Astrocyte (in vitro differentiated cells and primary cell): ENCODE measurements at regions not wholly inside any gene's neighbourhood (a gene's known extent, or its start where the extent isn't known, plus 50 kb on each side); places are given as distances from the start of the nearest gene placed in this dataset.

Source experiments
- DNase-seq: peaks from one replicate; pipeline ENCODE4 v3.0.0-alpha.2; 2010; ENCODE audit warnings: low read depth
- FAIRE-seq: peaks from 2 replicates; lab custom pipeline; 2011; peaks lifted over from hg19 to GRCh38; lab: Jason Lieb, UNC
- H2AFZ ChIP-seq: 2 replicates; pipeline ENCODE4 v1.6.0; 2012; ENCODE audit warnings: low read depth, low read length, inconsistent platforms
- H3K27ac ChIP-seq: 2 replicates; pipeline ENCODE4 v1.5.1; 2011; ENCODE audit warnings: low read depth, low read length, inconsistent platforms
- H3K27me3 ChIP-seq: 2 replicates; pipeline ENCODE4 v1.6.0; 2011; ENCODE audit warnings: low read length, inconsistent platforms; ENCODE audit not compliant: insufficient read depth
- H3K36me3 ChIP-seq: 2 replicates; pipeline ENCODE4 v1.5.1; 2011; ENCODE audit warnings: low read length, inconsistent platforms; ENCODE audit not compliant: insufficient read depth
- H3K4me1 ChIP-seq: 2 replicates; pipeline ENCODE4 v1.5.1; 2011; ENCODE audit warnings: low read length, inconsistent platforms; ENCODE audit not compliant: insufficient read depth
- H3K4me2 ChIP-seq: 2 replicates; pipeline ENCODE4 v1.6.0; 2012; ENCODE audit warnings: low read length, inconsistent platforms
- H3K4me3 ChIP-seq: 2 replicates; pipeline ENCODE4 v1.5.1; 2011; ENCODE audit warnings: low read depth, mild to moderate bottlenecking, low read length, inconsistent platforms; ENCODE audit not compliant: insufficient read depth
- H3K79me2 ChIP-seq: 2 replicates; pipeline ENCODE4 v1.6.0; 2012; ENCODE audit warnings: mild to moderate bottlenecking, low read length, inconsistent platforms; ENCODE audit not compliant: insufficient read depth
- H3K9ac ChIP-seq: 2 replicates; pipeline ENCODE4 v1.6.0; 2012; ENCODE audit warnings: mild to moderate bottlenecking, low read length, inconsistent platforms
- H3K9me3 ChIP-seq: 2 replicates; pipeline ENCODE4 v1.5.1; 2012; ENCODE audit warnings: low read depth, mild to moderate bottlenecking, low read length, inconsistent platforms; ENCODE audit not compliant: insufficient read depth
- H4K20me1 ChIP-seq: 2 replicates; pipeline ENCODE4 v1.6.0; 2012; ENCODE audit warnings: low read length, inconsistent platforms; ENCODE audit not compliant: insufficient read depth
- H3K27ac Mint-ChIP-seq: one replicate; pipeline ENCODE4 v1.8.0; 2021; ENCODE audit warnings: mild to moderate bottlenecking, mixed read lengths; ENCODE audit not compliant: unreplicated experiment
- H3K27me3 Mint-ChIP-seq: one replicate; pipeline ENCODE4 v1.8.0; 2021; ENCODE audit warnings: low read depth, mixed read lengths; ENCODE audit not compliant: unreplicated experiment
- H3K36me3 Mint-ChIP-seq: one replicate; pipeline ENCODE4 v1.8.0; 2021; ENCODE audit warnings: low read depth, mixed read lengths; ENCODE audit not compliant: unreplicated experiment
- H3K4me1 Mint-ChIP-seq: one replicate; pipeline ENCODE4 v1.8.0; 2021; ENCODE audit warnings: low read depth, mixed read lengths; ENCODE audit not compliant: unreplicated experiment
- H3K4me3 Mint-ChIP-seq: one replicate; pipeline ENCODE4 v1.8.0; 2021; ENCODE audit warnings: mild to moderate bottlenecking, moderate library complexity, mixed read lengths; ENCODE audit not compliant: unreplicated experiment
- H3K9me3 Mint-ChIP-seq: one replicate; pipeline ENCODE4 v1.8.0; 2021; ENCODE audit warnings: mild to moderate bottlenecking, mixed read lengths; ENCODE audit not compliant: unreplicated experiment
- CTCF ChIP-seq: IDR thresholded peaks from 2 replicates; pipeline ENCODE4 v1.5.1; 2011; ENCODE audit warnings: low read depth, mild to moderate bottlenecking, inconsistent platforms, low read length, moderate library complexity; ENCODE audit not compliant: insufficient read depth
- EZH2 ChIP-seq: IDR thresholded peaks from 2 replicates; pipeline ENCODE4 v1.6.1; 2012; ENCODE audit warnings: mild to moderate bottlenecking, low read length, inconsistent platforms; ENCODE audit not compliant: insufficient read depth

- no peak overlapping the region for H3K27ac ChIP-seq
- no peaks in the 10 kb centered on the region for H4K20me1 ChIP-seq
- TF ChIP-seq EZH2 (no peak), CTCF (no peak)
- no peak overlapping the region for H2AFZ ChIP-seq
- H3K4me1 ChIP-seq, result no peaks in the 10 kb centered on the region
- H3K4me2 ChIP-seq, result no peak overlapping the region
- Mint-ChIP-seq H3K4me3 (no peak overlapping the region), H3K4me1 (no peaks in the 10 kb centered on the region), H3K9me3 (peaks cover 3% of the 10 kb centered on the region), H3K36me3 (no peaks in the 10 kb centered on the region), H3K27ac (no peak overlapping the region), H3K27me3 (no peaks in the 10 kb centered on the region)
- no peak overlapping the region for H3K9ac ChIP-seq
- DNase-seq (no peak), FAIRE-seq (no peak)
- H3K4me3 ChIP-seq, result no peak overlapping the region
- H3K79me2 ChIP-seq, result no peaks in the 10 kb centered on the region
- no peaks in the 10 kb centered on the region for H3K27me3 ChIP-seq
- no peaks in the 10 kb centered on the region for H3K36me3 ChIP-seq
- H3K9me3 ChIP-seq, result no peaks in the 10 kb centered on the region
These were observed 482.1 kb downstream of the IPMK start for GRCh38 chr10:57785546-57785945.

- peaks cover 3% of the 10 kb centered on the region for H3K9me3 Mint-ChIP-seq
- Histone ChIP-seq H3K9ac (no peak overlapping the region), H2AFZ (no peak overlapping the region), H3K36me3 (no peaks in the 10 kb centered on the region), H3K79me2 (no peaks in the 10 kb centered on the region), H3K27ac (no peak overlapping the region), H3K27me3 (no peaks in the 10 kb centered on the region), H3K4me2 (no peak overlapping the region), H3K4me3 (no peak overlapping the region), H4K20me1 (no peaks in the 10 kb centered on the region), H3K9me3 (no peaks in the 10 kb centered on the region), H3K4me1 (no peaks in the 10 kb centered on the region)
- FAIRE-seq, result no peak
- no peaks in the 10 kb centered on the region for H3K36me3 Mint-ChIP-seq
- H3K27me3 Mint-ChIP-seq, result no peaks in the 10 kb centered on the region
- no peak for DNase-seq
- H3K4me1 Mint-ChIP-seq, result no peaks in the 10 kb centered on the region
- H3K4me3 Mint-ChIP-seq, result no peak overlapping the region
- TF ChIP-seq EZH2 (no peak), CTCF (no peak)
- H3K27ac Mint-ChIP-seq, result no peak overlapping the region
These were observed 482.6 kb downstream of the IPMK start for GRCh38 chr10:57785068-57785467.

GRCh38 chr10:57776688-57777432, 490.8 kb downstream of the IPMK start:
- H3K4me1 Mint-ChIP-seq, result no peaks in the 10 kb centered on the region
- FAIRE-seq, result no peak

More at GRCh38 chr10:57776688-57777432, 490.8 kb downstream of the IPMK start:
- Mint-ChIP-seq H3K36me3 (no peaks in the 10 kb centered on the region), H3K9me3 (peaks cover 18% of the 10 kb centered on the region), H3K27ac (no peak overlapping the region), H3K27me3 (no peaks in the 10 kb centered on the region), H3K4me3 (no peak overlapping the region)
- no peaks in the 10 kb centered on the region for H3K4me1 ChIP-seq
- H3K79me2 ChIP-seq, result no peaks in the 10 kb centered on the region
- no peak overlapping the region for H3K4me2 ChIP-seq
- no peak for DNase-seq
- H3K27me3 ChIP-seq, result no peaks in the 10 kb centered on the region
- H3K4me3 ChIP-seq, result no peak overlapping the region
- no peak overlapping the region for H3K27ac ChIP-seq
- no peaks in the 10 kb centered on the region for H3K36me3 ChIP-seq
- H3K9ac ChIP-seq, result no peak overlapping the region
- peaks cover 5% of the 10 kb centered on the region for H3K9me3 ChIP-seq
- no peak overlapping the region for H2AFZ ChIP-seq
- H4K20me1 ChIP-seq, result no peaks in the 10 kb centered on the region
- TF ChIP-seq CTCF (no peak), EZH2 (no peak)
